Neural cell (in vitro differentiated cells): ENCODE measurements at regions not wholly inside any gene's neighbourhood (a gene's known extent, or its start where the extent isn't known, plus 50 kb on each side); places are given as distances from the start of the nearest gene placed in this dataset.

Experiments used
- H2AFZ ChIP-seq: fragments of 200-600, 300-800 bp; sonication (generic), shearing (Covaris generic); 2 replicates; pipeline ENCODE4 v1.6.0; 2014; ENCODE audit warnings: low read depth, mild to moderate bottlenecking, antibody characterized with exemption, low read length, moderate library complexity
- H3F3A ChIP-seq: fragments of 200-600 bp; shearing (Covaris generic); 2 replicates; pipeline ENCODE4 v1.6.1; 2016; ENCODE audit warnings: mild to moderate bottlenecking, moderate library complexity, mixed read lengths, antibody characterized with exemption, low read length; ENCODE audit not compliant: insufficient read depth, poor library complexity, severe bottlenecking
- H3K27ac ChIP-seq: fragments of 200-600, 300-800 bp; sonication (generic), shearing (Covaris generic); 2 replicates; pipeline ENCODE4 v1.5.1; 2014; ENCODE audit warnings: mild to moderate bottlenecking, low read length, moderate library complexity
- H3K27me3 ChIP-seq: fragments of 300-800, 200-600 bp; sonication (generic), shearing (Covaris generic); 2 replicates; pipeline ENCODE4 v1.6.0; 2014; ENCODE audit warnings: mild to moderate bottlenecking, low read depth, low read length, moderate library complexity; ENCODE audit not compliant: insufficient read depth
- H3K36me3 ChIP-seq: fragments of 300-800, 200-600 bp; sonication (generic), shearing (Covaris generic); 2 replicates; pipeline ENCODE4 v1.5.1; 2014; ENCODE audit warnings: mild to moderate bottlenecking, antibody characterized with exemption, low read length, moderate library complexity; ENCODE audit not compliant: insufficient read depth
- H3K4me2 ChIP-seq: fragments of 300-800, 200-600 bp; sonication (generic), shearing (Covaris generic); 2 replicates; pipeline ENCODE4 v1.6.0; 2014; ENCODE audit warnings: mild to moderate bottlenecking, low read length
- H3K4me3 ChIP-seq: fragments of 300-800, 200-600 bp; sonication (generic), shearing (Covaris generic); 2 replicates; pipeline ENCODE4 v1.5.1; 2014; ENCODE audit warnings: mild to moderate bottlenecking, low read length, moderate library complexity
- H3K79me2 ChIP-seq: fragments of 200-600 bp; shearing (Covaris generic); replicated peaks from 2 replicates; pipeline ENCODE4 v1.6.0; 2014; ENCODE audit warnings: mild to moderate bottlenecking, low read length, moderate library complexity; ENCODE audit not compliant: insufficient read depth
- H3K9ac ChIP-seq: fragments of 300-800, 200-600 bp; sonication (generic), shearing (Covaris generic); 2 replicates; pipeline ENCODE4 v1.6.1; 2016; ENCODE audit warnings: mild to moderate bottlenecking, low read length, mixed read lengths
- H3K9me2 ChIP-seq: fragments of 200-600 bp; shearing (Covaris generic); 2 replicates; pipeline ENCODE4 v1.6.1; 2016; ENCODE audit warnings: mild to moderate bottlenecking, low read length, mixed read lengths; ENCODE audit not compliant: insufficient read depth
- H3K9me3 ChIP-seq: fragments of 200-600, 300-800 bp; sonication (generic), shearing (Covaris generic); 2 replicates; pipeline ENCODE4 v1.6.1; 2016; ENCODE audit warnings: mild to moderate bottlenecking, mixed run types, low read length, moderate library complexity, mixed read lengths
- H4K20me1 ChIP-seq: fragments of 200-600 bp; shearing (Covaris generic); 2 replicates; pipeline ENCODE4 v1.6.1; 2016; ENCODE audit warnings: mild to moderate bottlenecking, mixed run types; ENCODE audit not compliant: insufficient read depth
- EP300 ChIP-seq: fragments of 450-650 bp; conservative IDR thresholded peaks from 2 replicates; pipeline ENCODE4 v1.6.1; 2014; ENCODE audit warnings: antibody characterized with exemption, mild to moderate bottlenecking, moderate library complexity; ENCODE audit not compliant: poor library complexity, severe bottlenecking
- EZH2 ChIP-seq: fragments of 200-600, 300-800 bp; shearing (Covaris generic), sonication (generic); IDR thresholded peaks from 2 replicates; pipeline ENCODE4 v1.6.1; 2014; ENCODE audit warnings: antibody characterized with exemption, low read length, borderline replicate concordance, mild to moderate bottlenecking; ENCODE audit not compliant: insufficient read depth, poor library complexity, severe bottlenecking
- MXI1 ChIP-seq: fragments of 450-650 bp; conservative IDR thresholded peaks from 2 replicates; pipeline ENCODE4 v1.6.1; 2014; ENCODE audit warnings: antibody characterized with exemption, mild to moderate bottlenecking; ENCODE audit not compliant: poor library complexity, severe bottlenecking
- POLR2AphosphoS5 ChIP-seq: IDR thresholded peaks from 2 replicates; pipeline ENCODE4 v1.6.1; 2012
- RAD21 ChIP-seq: fragments of 450-650 bp; conservative IDR thresholded peaks from 2 replicates; pipeline ENCODE4 v1.6.1; 2014; ENCODE audit warnings: antibody characterized with exemption, mild to moderate bottlenecking, moderate library complexity
- REST ChIP-seq: IDR thresholded peaks from 2 replicates; pipeline ENCODE4 v1.6.1; 2012; ENCODE audit warnings: borderline replicate concordance
- SMC3 ChIP-seq: fragments of 450-650 bp; conservative IDR thresholded peaks from 2 replicates; pipeline ENCODE4 v1.6.1; 2014; ENCODE audit warnings: antibody characterized with exemption, mild to moderate bottlenecking, moderate library complexity; ENCODE audit not compliant: poor library complexity
- TAF1 ChIP-seq: IDR thresholded peaks from 2 replicates; pipeline ENCODE4 v1.6.1; 2012; ENCODE audit warnings: low read depth
- TF ChIP-seq, protein P1 (sequence below): fragments of 450-650 bp; IDR thresholded peaks from 2 replicates; pipeline ENCODE4 v1.5.1; 2014; ENCODE audit warnings: antibody characterized with exemption, mild to moderate bottlenecking, moderate library complexity; ENCODE audit not compliant: poor library complexity, severe bottlenecking

GRCh38 chr2:239811806-239812560, 213.2 kb downstream of the NDUFA10 start:
- H3K9ac ChIP-seq = no peak overlapping the region
- no peaks in the 10 kb centered on the region for H4K20me1 ChIP-seq
- H3K79me2 ChIP-seq = no peaks in the 10 kb centered on the region
- H3F3A ChIP-seq = no peaks in the 10 kb centered on the region
- no peak for TF ChIP-seq EP300
- TF ChIP-seq RAD21 = no peak
- no peaks in the 10 kb centered on the region for H3K9me2 ChIP-seq
- H3K4me3 ChIP-seq = no peak overlapping the region
- H3K4me2 ChIP-seq = no peak overlapping the region
- no peak overlapping the region for H2AFZ ChIP-seq
- no peak overlapping the region for H3K27ac ChIP-seq
- H3K9me3 ChIP-seq = no peaks in the 10 kb centered on the region
- no peaks in the 10 kb centered on the region for H3K36me3 ChIP-seq
- no peaks in the 10 kb centered on the region for H3K27me3 ChIP-seq

DNA sequence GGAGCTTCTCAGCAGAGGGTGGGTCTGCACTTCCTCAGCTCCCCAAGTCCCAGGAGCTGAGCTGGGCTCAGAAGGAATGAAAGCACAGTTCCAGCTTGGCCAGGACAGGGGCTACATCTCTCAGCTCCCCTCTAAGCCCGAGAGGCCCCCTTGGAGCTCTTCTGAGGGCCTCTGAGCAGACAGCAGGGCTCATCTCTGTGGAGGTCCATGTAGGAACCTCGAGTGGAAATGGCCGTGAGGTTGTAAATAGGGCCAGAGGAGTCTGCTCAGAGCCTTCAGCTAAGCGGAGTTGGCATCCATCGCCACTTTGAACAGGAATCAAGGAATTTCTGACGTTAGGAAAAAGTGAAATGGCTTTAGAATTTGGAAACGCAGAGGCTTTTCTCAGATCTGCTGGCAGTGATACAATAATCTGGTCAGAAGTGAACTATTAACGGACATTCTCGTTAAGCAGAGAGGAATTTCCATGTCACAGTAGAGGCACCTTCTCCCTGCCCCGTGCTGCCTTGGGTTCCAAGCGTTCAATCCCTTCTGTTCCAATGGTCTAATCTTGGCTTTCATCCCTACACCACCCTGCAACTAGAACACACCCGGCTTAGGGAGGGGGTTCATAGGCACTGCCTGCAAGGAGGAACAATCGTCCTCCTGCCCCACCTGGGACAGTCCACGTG, 213.9 kb downstream of the NDUFA10 start:
- Histone ChIP-seq H3F3A (no peaks in the 10 kb centered on the region), H3K4me3 (no peak overlapping the region), H3K9me2 (no peaks in the 10 kb centered on the region), H3K9me3 (no peaks in the 10 kb centered on the region), H3K36me3 (no peaks in the 10 kb centered on the region), H4K20me1 (no peaks in the 10 kb centered on the region), H3K27me3 (no peaks in the 10 kb centered on the region), H3K27ac (no peak overlapping the region), H3K4me2 (no peak overlapping the region), H3K79me2 (no peaks in the 10 kb centered on the region), H2AFZ (no peak overlapping the region), H3K9ac (no peak overlapping the region)
- no peak for TF ChIP-seq RAD21
- no peak for TF ChIP-seq TAF1
- TF ChIP-seq REST = no peak
- TF ChIP-seq, protein P1, sequence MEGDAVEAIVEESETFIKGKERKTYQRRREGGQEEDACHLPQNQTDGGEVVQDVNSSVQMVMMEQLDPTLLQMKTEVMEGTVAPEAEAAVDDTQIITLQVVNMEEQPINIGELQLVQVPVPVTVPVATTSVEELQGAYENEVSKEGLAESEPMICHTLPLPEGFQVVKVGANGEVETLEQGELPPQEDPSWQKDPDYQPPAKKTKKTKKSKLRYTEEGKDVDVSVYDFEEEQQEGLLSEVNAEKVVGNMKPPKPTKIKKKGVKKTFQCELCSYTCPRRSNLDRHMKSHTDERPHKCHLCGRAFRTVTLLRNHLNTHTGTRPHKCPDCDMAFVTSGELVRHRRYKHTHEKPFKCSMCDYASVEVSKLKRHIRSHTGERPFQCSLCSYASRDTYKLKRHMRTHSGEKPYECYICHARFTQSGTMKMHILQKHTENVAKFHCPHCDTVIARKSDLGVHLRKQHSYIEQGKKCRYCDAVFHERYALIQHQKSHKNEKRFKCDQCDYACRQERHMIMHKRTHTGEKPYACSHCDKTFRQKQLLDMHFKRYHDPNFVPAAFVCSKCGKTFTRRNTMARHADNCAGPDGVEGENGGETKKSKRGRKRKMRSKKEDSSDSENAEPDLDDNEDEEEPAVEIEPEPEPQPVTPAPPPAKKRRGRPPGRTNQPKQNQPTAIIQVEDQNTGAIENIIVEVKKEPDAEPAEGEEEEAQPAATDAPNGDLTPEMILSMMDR = no peak
- TF ChIP-seq POLR2AphosphoS5 = no peak
- no peak for TF ChIP-seq SMC3
- TF ChIP-seq EP300 = no peak

DNA sequence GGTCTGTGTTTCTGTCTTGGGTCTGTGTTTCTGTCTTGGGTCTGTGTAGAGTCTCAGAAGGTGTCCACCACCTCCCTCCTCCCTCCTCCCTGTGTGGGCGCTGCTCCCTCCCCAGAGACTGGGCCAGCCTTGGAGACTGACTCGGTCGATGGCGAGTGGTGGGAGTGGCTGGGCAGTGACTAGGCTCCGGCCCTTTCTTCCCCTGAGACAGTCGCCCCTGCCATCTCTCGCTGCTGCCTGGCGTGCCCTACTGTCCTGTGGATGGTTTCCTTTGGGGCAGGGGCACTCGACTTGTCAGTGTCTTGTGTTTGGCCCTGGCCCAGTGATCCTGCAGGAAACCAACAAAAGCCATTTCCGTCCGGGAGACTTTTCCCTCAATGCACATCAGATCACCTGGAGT, 215.8 kb downstream of the NDUFA10 start:
- H3K36me3 ChIP-seq = no peaks in the 10 kb centered on the region
- H3K27ac ChIP-seq = no peak overlapping the region
- no peaks in the 10 kb centered on the region for H3K9me3 ChIP-seq
- H3K4me3 ChIP-seq = no peak overlapping the region
- H3K79me2 ChIP-seq = no peaks in the 10 kb centered on the region
- H2AFZ ChIP-seq = no peak overlapping the region
- no peak overlapping the region for H3K4me2 ChIP-seq
- no peaks in the 10 kb centered on the region for H3K27me3 ChIP-seq
- no peaks in the 10 kb centered on the region for H3F3A ChIP-seq
- H4K20me1 ChIP-seq = no peaks in the 10 kb centered on the region
- H3K9me2 ChIP-seq = no peaks in the 10 kb centered on the region
- H3K9ac ChIP-seq = no peak overlapping the region
- TF ChIP-seq TAF1 (no peak), MXI1 (no peak), RAD21 (no peak), EZH2 (no peak), SMC3 (no peak), REST (no peak), POLR2AphosphoS5 (no peak)
- TF ChIP-seq, protein P1 = no peak
